Hepatocyte (in vitro differentiated cells): ENCODE measurements at regions not wholly inside any gene's neighbourhood (a gene's known extent, or its start where the extent isn't known, plus 50 kb on each side); places are given as distances from the start of the nearest gene placed in this dataset.

Source experiments
- CTCF ChIP-seq: fragments of 200-600 bp; sonication (generic); IDR thresholded peaks from 2 replicates; pipeline ENCODE4 v1.5.1; 2016; ENCODE audit warnings: antibody characterized with exemption, mild to moderate bottlenecking; ENCODE audit not compliant: poor library complexity
- EZH2 ChIP-seq: fragments of 200-600 bp; sonication (generic); IDR thresholded peaks from 2 replicates; pipeline ENCODE4 v1.6.1; 2016; ENCODE audit warnings: antibody characterized with exemption, mild to moderate bottlenecking, borderline replicate concordance
- EZH2phosphoT487 ChIP-seq: fragments of 200-600 bp; sonication (generic); IDR thresholded peaks from one replicate; pipeline ENCODE4 v1.6.1; 2018; ENCODE audit warnings: antibody characterized with exemption, mild to moderate bottlenecking, low read depth, moderate library complexity; ENCODE audit not compliant: unreplicated experiment, severe bottlenecking

- no peak for TF ChIP-seq EZH2
- no peak for TF ChIP-seq CTCF
- no peak for TF ChIP-seq EZH2phosphoT487
Measured at GRCh38 chr4:180973894-180974293, 1269.3 kb upstream of the TENM3 start.
